OCI-LY7 (cell line): ENCODE measurements at regions not wholly inside any gene's neighbourhood (a gene's known extent, or its start where the extent isn't known, plus 50 kb on each side); places are given as distances from the start of the nearest gene placed in this dataset.

Source experiments
- BruUV-seq: library from RNA; stranded (reverse); fragments of 400-500 nt; replicated peaks from 2 replicates; lab custom pipeline; 2021; lab: Mats Ljungman, UMichigan
- CTCF ChIA-PET: fragments of 300-600 bp; sonication (Branson Sonifier 250); formaldehyde crosslinking; loops from one replicate; lab custom pipeline; 2022; ENCODE audit warnings: antibody characterized with exemption; ENCODE audit not compliant: unreplicated experiment; lab: Charles Lee
- POLR2A ChIA-PET: fragments of 300-600 bp; sonication (Branson Sonifier 250); formaldehyde crosslinking; loops from one replicate; lab custom pipeline; 2022; ENCODE audit warnings: antibody characterized with exemption; lab: Charles Lee
- DNase-seq: peaks from one replicate; pipeline ENCODE4 v3.0.0-alpha.2; 2015; ENCODE audit warnings: low spot score
- H2AFZ ChIP-seq: fragments of 200-600 bp; sonication (generic), shearing (Covaris generic); 2 replicates; pipeline ENCODE4 v1.6.1; 2014; ENCODE audit warnings: mild to moderate bottlenecking, antibody characterized with exemption, low read length, moderate library complexity
- H3K27ac ChIP-seq: fragments of 200-600 bp; sonication (generic); 2 replicates; pipeline ENCODE4 v1.5.1; 2014; ENCODE audit warnings: mixed run types, low read depth, mild to moderate bottlenecking, moderate library complexity, low read length, inconsistent platforms; ENCODE audit not compliant: poor library complexity, severe bottlenecking
- H3K36me3 ChIP-seq: fragments of 200-600 bp; sonication (generic); 2 replicates; pipeline ENCODE4 v1.6.1; 2014; ENCODE audit warnings: mild to moderate bottlenecking, antibody characterized with exemption, low read length, moderate library complexity, mixed read lengths; ENCODE audit not compliant: insufficient read depth
- H3K4me1 ChIP-seq: fragments of 200-600 bp; sonication (generic); 2 replicates; pipeline ENCODE4 v1.5.1; 2014; ENCODE audit warnings: mild to moderate bottlenecking, low read length; ENCODE audit not compliant: insufficient read depth, poor library complexity, severe bottlenecking
- H3K4me2 ChIP-seq: fragments of 200-600 bp; sonication (generic); 2 replicates; pipeline ENCODE4 v1.6.1; 2014; ENCODE audit warnings: mild to moderate bottlenecking, low read length
- H3K4me3 ChIP-seq: fragments of 200-600 bp; sonication (generic); 2 replicates; pipeline ENCODE4 v1.5.1; 2014; ENCODE audit warnings: mild to moderate bottlenecking, low read depth, low read length; ENCODE audit not compliant: poor library complexity, severe bottlenecking
- H3K79me2 ChIP-seq: fragments of 200-600 bp; sonication (generic); 2 replicates; pipeline ENCODE4 v1.6.1; 2016; ENCODE audit warnings: low read depth, mild to moderate bottlenecking, low read length, moderate library complexity, mixed read lengths; ENCODE audit not compliant: insufficient read depth
- H3K9me2 ChIP-seq: fragments of 200-600 bp; sonication (generic); 2 replicates; pipeline ENCODE4 v1.6.1; 2016; ENCODE audit warnings: mild to moderate bottlenecking, low read length, mixed read lengths; ENCODE audit not compliant: insufficient read depth
- H3K9me3 ChIP-seq: fragments of 200-600 bp; sonication (generic); 2 replicates; pipeline ENCODE4 v1.6.1; 2014; ENCODE audit warnings: mild to moderate bottlenecking, mixed run types, low read length, mixed read lengths
- H4K20me1 ChIP-seq: fragments of 200-600 bp; sonication (generic); 2 replicates; pipeline ENCODE4 v1.6.1; 2014; ENCODE audit warnings: mild to moderate bottlenecking, antibody characterized with exemption, low read length, moderate library complexity, mixed read lengths; ENCODE audit not compliant: insufficient read depth
- CTCF ChIP-seq: fragments of 200-600 bp; sonication (generic); conservative IDR thresholded peaks from 2 replicates; pipeline ENCODE4 v1.5.1; 2014; ENCODE audit warnings: mild to moderate bottlenecking, antibody characterized with exemption, low read length, moderate library complexity, mixed read lengths
- EZH2phosphoT487 ChIP-seq: fragments of 200-600 bp; sonication (generic); IDR thresholded peaks from 2 replicates; pipeline ENCODE4 v1.6.1; 2018; ENCODE audit warnings: low read depth, borderline replicate concordance, mild to moderate bottlenecking, mixed run types, antibody characterized with exemption, low read length, moderate library complexity, mixed read lengths
- intact Hi-C: fragments of 100-400 bp; cut with micrococcal nuclease; formaldehyde crosslinking; loops from one replicate; pipeline ENCODE4 v1.10.0; 2022; ENCODE audit not compliant: unreplicated experiment

GRCh38 chrX:124476562-124476961, 130.2 kb downstream of the SH2D1A start:
- H3K9me3 ChIP-seq = no peaks in the 10 kb centered on the region
- POLR2A ChIA-PET = no interaction called here
- H3K4me1 ChIP-seq = no peaks in the 10 kb centered on the region
- intact Hi-C loops = no loop called here
- TF ChIP-seq CTCF (no peak), EZH2phosphoT487 (no peak)
- no peaks in the 10 kb centered on the region for H3K79me2 ChIP-seq
- no peak overlapping the region for H3K4me2 ChIP-seq
- no TSS peak for BruUV-seq
- no peaks in the 10 kb centered on the region for H4K20me1 ChIP-seq
- no peaks in the 10 kb centered on the region for H3K36me3 ChIP-seq
- H3K4me3 ChIP-seq = no peak overlapping the region
- no peak overlapping the region for H3K27ac ChIP-seq
- CTCF ChIA-PET = no interaction called here
- H2AFZ ChIP-seq = no peak overlapping the region
- no peak for DNase-seq
- H3K9me2 ChIP-seq = no peaks in the 10 kb centered on the region

DNA sequence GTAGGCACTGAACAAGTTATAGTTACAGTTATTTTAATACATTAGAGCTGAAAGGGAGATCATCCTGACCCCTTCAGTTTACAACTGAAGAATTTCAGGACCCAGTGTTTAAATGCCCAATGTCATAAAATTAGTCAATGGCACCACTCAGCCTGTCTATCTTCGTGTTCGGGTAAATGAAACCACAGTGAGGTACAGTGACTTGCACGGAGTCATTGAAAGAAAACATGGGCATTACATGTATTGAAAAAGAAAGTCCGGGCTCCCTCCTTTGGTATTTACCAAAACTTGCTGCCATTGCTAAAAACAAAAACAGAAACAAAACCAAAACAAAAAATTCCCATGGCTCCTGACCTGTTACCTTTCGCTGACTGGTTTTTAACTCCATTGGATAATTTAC, 131.7 kb downstream of the SH2D1A start:
- no peaks in the 10 kb centered on the region for H3K36me3 ChIP-seq
- H3K4me2 ChIP-seq = no peak overlapping the region
- H3K4me1 ChIP-seq = no peaks in the 10 kb centered on the region
- no peaks in the 10 kb centered on the region for H4K20me1 ChIP-seq
- ChIA-PET POLR2A (no interaction called here), CTCF (no interaction called here)
- H3K79me2 ChIP-seq = no peaks in the 10 kb centered on the region
- no peak overlapping the region for H3K4me3 ChIP-seq
- no peak for DNase-seq
- no peaks in the 10 kb centered on the region for H3K9me2 ChIP-seq
- no TSS peak for BruUV-seq
- TF ChIP-seq CTCF (no peak), EZH2phosphoT487 (no peak)
- no peak overlapping the region for H3K27ac ChIP-seq
- H3K9me3 ChIP-seq = no peaks in the 10 kb centered on the region
- intact Hi-C loops = no loop called here
- H2AFZ ChIP-seq = no peak overlapping the region

- no peaks in the 10 kb centered on the region for H3K79me2 ChIP-seq
- H3K9me2 ChIP-seq = no peaks in the 10 kb centered on the region
- H3K4me1 ChIP-seq = peaks cover 6% of the 10 kb centered on the region
- intact Hi-C loops = no loop called here
- BruUV-seq = no TSS peak
- no peak for DNase-seq
- H3K36me3 ChIP-seq = no peaks in the 10 kb centered on the region
- H3K4me3 ChIP-seq = no peak overlapping the region
- ChIA-PET POLR2A (no interaction called here), CTCF (no interaction called here)
- no peak overlapping the region for H3K27ac ChIP-seq
- H4K20me1 ChIP-seq = no peaks in the 10 kb centered on the region
- H3K9me3 ChIP-seq = no peaks in the 10 kb centered on the region
- TF ChIP-seq EZH2phosphoT487 (no peak), CTCF (no peak)
- H3K4me2 ChIP-seq = no peak overlapping the region
- H2AFZ ChIP-seq = no peak overlapping the region
Observed at GRCh38 chrX:124488412-124489161, 142.2 kb downstream of the SH2D1A start.
